IMR-90 (cell line): ENCODE measurements at regions not wholly inside any gene's neighbourhood (a gene's known extent, or its start where the extent isn't known, plus 50 kb on each side); places are given as distances from the start of the nearest gene placed in this dataset.

ENCODE experiments used
- ATAC-seq: fragments of 200-7000 bp; cut with Tn5 transposase; 2 replicates; pipeline ENCODE4 v1.9.1; 2020; ENCODE audit warnings: low read depth, mild to moderate bottlenecking, moderate library complexity
- BruUV-seq: library from RNA; stranded (reverse); fragments of 400-500 nt; replicated peaks from 2 replicates; lab custom pipeline; 2021; lab: Mats Ljungman, UMichigan
- CTCF ChIA-PET: fragments of 300-600 bp; formaldehyde crosslinking; extraction: SDS; loops from one replicate; lab custom pipeline; 2021; ENCODE audit warnings: antibody characterized with exemption; lab: Yijun Ruan, JAX
- POLR2A ChIA-PET: fragments of 300-600 bp; sonication (Branson Sonifier 250); formaldehyde crosslinking; loops from one replicate; lab custom pipeline; 2022; ENCODE audit warnings: antibody characterized with exemption; ENCODE audit not compliant: unreplicated experiment; lab: Charles Lee
- DNase-seq: peaks from one replicate; pipeline ENCODE4 v3.0.0; 2013
- H2AFZ ChIP-seq: replicated peaks from 2 replicates; pipeline ENCODE3; 2013; ENCODE audit warnings: low read length, mild to moderate bottlenecking; ENCODE audit not compliant: poor library complexity
- H2AK5ac ChIP-seq: 2 replicates; pipeline ENCODE4 v1.6.1; 2013; ENCODE audit warnings: low read depth, low read length, inconsistent platforms
- H2AK9ac ChIP-seq: replicated peaks from 2 replicates; pipeline ENCODE3; 2013; ENCODE audit warnings: mild to moderate bottlenecking, low read depth, low read length, moderate library complexity; ENCODE audit not compliant: poor library complexity
- H2BK120ac ChIP-seq: 2 replicates; pipeline ENCODE4 v1.6.1; 2013; ENCODE audit warnings: low read depth, low read length, inconsistent platforms
- H2BK15ac ChIP-seq: 3 replicates; pipeline ENCODE4 v1.6.1; 2013; ENCODE audit warnings: low read depth, low read length, inconsistent platforms
- H2BK20ac ChIP-seq: 2 replicates; pipeline ENCODE4 v1.6.1; 2013; ENCODE audit warnings: low read depth, mild to moderate bottlenecking, inconsistent platforms, low read length, moderate library complexity
- H2BK5ac ChIP-seq: 2 replicates; pipeline ENCODE4 v1.6.1; 2013; ENCODE audit warnings: mild to moderate bottlenecking, low read depth, low read length, inconsistent platforms; ENCODE audit not compliant: poor library complexity, severe bottlenecking
- H3K14ac ChIP-seq: replicated peaks from 2 replicates; pipeline ENCODE4 v1.6.1; 2013; ENCODE audit warnings: low read depth, low read length, inconsistent platforms
- H3K18ac ChIP-seq: 2 replicates; pipeline ENCODE4 v1.6.1; 2013; ENCODE audit warnings: low read depth, low read length, control low read depth
- H3K23ac ChIP-seq: 2 replicates; pipeline ENCODE4 v1.6.1; 2013; ENCODE audit warnings: low read depth, low read length, inconsistent platforms
- H3K27ac ChIP-seq: 2 replicates; pipeline ENCODE4 v1.5.1; 2013; ENCODE audit warnings: mild to moderate bottlenecking, control low read depth, low read length; ENCODE audit not compliant: insufficient read depth
- H3K27me3 ChIP-seq: 2 replicates; pipeline ENCODE4 v1.6.1; 2013; ENCODE audit warnings: low read length; ENCODE audit not compliant: control insufficient read depth, insufficient read depth
- H3K36me3 ChIP-seq: 2 replicates; pipeline ENCODE4 v1.6.1; 2013; ENCODE audit warnings: low read length, mixed read lengths; ENCODE audit not compliant: control insufficient read depth, insufficient read depth
- H3K4ac ChIP-seq: 2 replicates; pipeline ENCODE4 v1.6.1; 2013; ENCODE audit warnings: low read depth, low read length, inconsistent platforms
- H3K4me1 ChIP-seq: 2 replicates; pipeline ENCODE4 v1.6.1; 2013; ENCODE audit warnings: low read length, mixed read lengths; ENCODE audit not compliant: control insufficient read depth, insufficient read depth
- H3K4me2 ChIP-seq: 2 replicates; pipeline ENCODE4 v1.6.1; 2013; ENCODE audit warnings: low read depth, mild to moderate bottlenecking, control low read depth, low read length, moderate library complexity
- H3K4me3 ChIP-seq: 2 replicates; pipeline ENCODE4 v1.5.1; 2013; ENCODE audit warnings: low read depth, mild to moderate bottlenecking, control low read depth, low read length, moderate library complexity; ENCODE audit not compliant: insufficient read depth
- H3K56ac ChIP-seq: 2 replicates; pipeline ENCODE4 v1.6.1; 2013; ENCODE audit warnings: low read length, inconsistent platforms; ENCODE audit not compliant: insufficient read depth; ENCODE audit errors: extremely low read depth
- H3K79me1 ChIP-seq, 2 experiments: 2 replicates each; pipeline ENCODE4 v1.6.1; 2013; ENCODE audit warnings: low read length in 2 of 2, inconsistent platforms in 1 of 2, low read depth in 1 of 2
- H3K9ac ChIP-seq: 2 replicates; pipeline ENCODE4 v1.6.1; 2013; ENCODE audit warnings: low read depth, low read length, control low read depth
- H3K9me1 ChIP-seq: 2 replicates; pipeline ENCODE4 v1.6.1; 2013; ENCODE audit warnings: low read length, inconsistent platforms; ENCODE audit not compliant: insufficient read depth
- H3K9me3 ChIP-seq: 2 replicates; pipeline ENCODE4 v1.6.1; 2013; ENCODE audit warnings: low read length; ENCODE audit not compliant: control insufficient read depth, insufficient read depth
- H4K20me1 ChIP-seq: 2 replicates; pipeline ENCODE4 v1.6.1; 2013; ENCODE audit warnings: low read length, inconsistent platforms; ENCODE audit not compliant: insufficient read depth
- H4K5ac ChIP-seq: 2 replicates; pipeline ENCODE4 v1.6.1; 2013; ENCODE audit warnings: mild to moderate bottlenecking, low read depth, low read length, control low read depth
- H4K8ac ChIP-seq, 2 experiments: 2 replicates each; pipeline ENCODE4 v1.6.1; 2013; ENCODE audit warnings: low read depth in 2 of 2, low read length in 2 of 2, control low read depth in 1 of 2, inconsistent platforms in 1 of 2
- H4K91ac ChIP-seq: 2 replicates; pipeline ENCODE4 v1.6.1; 2013; ENCODE audit warnings: low read depth, low read length, inconsistent platforms; ENCODE audit not compliant: insufficient read depth
- BHLHE40 ChIP-seq: fragments of 150-350 bp; IDR thresholded peaks from 2 replicates; pipeline ENCODE4 v1.6.1; 2016; ENCODE audit warnings: mild to moderate bottlenecking, low read depth, low read length
- CEBPB ChIP-seq: IDR thresholded peaks from 2 replicates; pipeline ENCODE4 v1.6.1; 2012; ENCODE audit warnings: low read depth, low read length, improper control_type of control experiment
- FOS ChIP-seq: fragments of 150-350 bp; IDR thresholded peaks from 2 replicates; pipeline ENCODE4 v1.6.1; 2016; ENCODE audit warnings: low read depth, low read length
- MAFK ChIP-seq: IDR thresholded peaks from 2 replicates; pipeline ENCODE4 v1.6.1; 2012; ENCODE audit warnings: low read depth, low read length, improper control_type of control experiment
- MAZ ChIP-seq: IDR thresholded peaks from 2 replicates; pipeline ENCODE4 v1.6.1; 2012; ENCODE audit warnings: low read depth, mild to moderate bottlenecking, low read length, improper control_type of control experiment, moderate library complexity, borderline replicate concordance
- MXI1 ChIP-seq: IDR thresholded peaks from 2 replicates; pipeline ENCODE4 v1.6.1; 2012; ENCODE audit warnings: low read depth, mild to moderate bottlenecking, low read length, moderate library complexity, borderline replicate concordance
- NFE2L2 ChIP-seq: fragments of 150-350 bp; IDR thresholded peaks from 2 replicates; pipeline ENCODE4 v1.6.1; 2016; ENCODE audit warnings: low read depth, mild to moderate bottlenecking, low read length
- POLR2A ChIP-seq: IDR thresholded peaks from 2 replicates; pipeline ENCODE4 v1.6.1; 2012; ENCODE audit warnings: mild to moderate bottlenecking, low read depth, low read length
- RAD21 ChIP-seq: IDR thresholded peaks from 2 replicates; pipeline ENCODE4 v1.6.1; 2012; ENCODE audit warnings: low read length, improper control_type of control experiment
- RCOR1 ChIP-seq: IDR thresholded peaks from 2 replicates; pipeline ENCODE4 v1.6.1; 2012; ENCODE audit warnings: mild to moderate bottlenecking, low read length, improper control_type of control experiment; ENCODE audit not compliant: insufficient replicate concordance
- WGBS, 2 experiments: methylation state at CpG; one replicate each; pipeline versions ENCODE4 v1.1.5 to v1.1.7; 2013; ENCODE audit warnings: missing lambda C conversion rate in 2 of 2; ENCODE audit not compliant: insufficient read length in 1 of 2; ENCODE audit errors: extremely low coverage in 2 of 2; 5-methylcytosine and 5-hydroxymethylcytosine counted together
- dilution Hi-C: fragments of 300-500 bp; cut with HindIII; formaldehyde crosslinking; loops from one replicate; pipeline ENCODE4 v1.14.3; 2018; ENCODE audit warnings: low sequenced_read_pairs; ENCODE audit not compliant: unreplicated experiment
- in situ Hi-C: fragments of 300-500 bp; cut with MboI; formaldehyde crosslinking; loops from 3 replicates; pipeline ENCODE4 v1.14.3; 2019; ENCODE audit warnings: low sequenced_read_pairs, inconsistent platforms, mixed read lengths
- intact Hi-C: fragments of 100-400 bp; cut with micrococcal nuclease; formaldehyde crosslinking; loops from 2 replicates; pipeline ENCODE4 v1.10.0; 2022
- TF ChIP-seq, protein P1 (sequence below): fragments of 150-350 bp; IDR thresholded peaks from 2 replicates; pipeline ENCODE4 v1.6.1; 2017; ENCODE audit warnings: mild to moderate bottlenecking, antibody characterized with exemption, low read length, low read depth
- TF ChIP-seq, protein P2 (sequence below): fragments of 150-350 bp; IDR thresholded peaks from 2 replicates; pipeline ENCODE4 v1.6.1; 2016; ENCODE audit warnings: low read depth, mild to moderate bottlenecking, low read length, moderate library complexity, borderline replicate concordance

DNA sequence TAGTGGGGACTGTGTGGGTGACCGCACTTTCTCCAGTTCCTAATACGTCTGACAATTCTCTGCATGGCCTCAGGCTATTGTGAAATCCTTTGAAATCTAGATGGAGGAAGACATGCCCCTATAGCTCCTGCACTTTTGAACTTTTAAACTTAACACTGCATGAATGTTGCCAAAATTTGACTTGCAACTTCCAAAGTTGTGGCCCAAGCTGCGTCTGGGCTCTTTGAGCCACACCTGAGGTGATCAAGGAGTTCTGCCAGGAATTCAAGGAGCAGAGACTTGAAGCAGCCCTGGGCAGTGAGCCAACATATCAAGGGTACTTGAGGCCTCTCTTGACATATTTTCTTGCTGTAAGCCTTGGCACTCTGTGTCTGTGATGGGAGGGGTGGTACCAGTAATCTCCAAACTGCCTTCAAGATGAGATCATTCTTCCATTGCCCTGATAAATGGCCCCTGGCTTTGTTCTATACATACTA lies 1336.1 kb upstream of the CDH9 start:
- no CpG with 5 or more reads among the region's 3 CpGs for WGBS, 2 experiments
- in situ Hi-C loops = no loop called here
- intact Hi-C loops = no loop called here

More for the DNA sequence above, 1336.1 kb upstream of the CDH9 start:
- Histone ChIP-seq H4K8ac (no peak overlapping the region), H4K5ac (no peak overlapping the region), H2AK9ac (no peak overlapping the region), H4K20me1 (no peaks in the 10 kb centered on the region), H3K4me1 (no peaks in the 10 kb centered on the region), H3K9me1 (no peaks in the 10 kb centered on the region), H2BK15ac (no peak overlapping the region), H3K23ac (no peak overlapping the region), H3K9ac (no peak overlapping the region), H3K36me3 (no peaks in the 10 kb centered on the region), H3K79me1 (no peaks in the 10 kb centered on the region), H3K56ac (no peak overlapping the region), H3K27me3 (no peaks in the 10 kb centered on the region), H3K4me2 (no peak overlapping the region), H3K14ac (no peak overlapping the region), H3K4me3 (no peak overlapping the region), H3K9me3 (no peaks in the 10 kb centered on the region; the same call in 1 of the 2 replicates), H2BK5ac (no peak overlapping the region), H3K4ac (no peak overlapping the region), H4K91ac (no peak overlapping the region), H2AK5ac (no peak overlapping the region), H3K27ac (no peak overlapping the region), H3K18ac (no peak overlapping the region), H2BK120ac (no peak overlapping the region), H2AFZ (no peak overlapping the region), H2BK20ac (no peak overlapping the region)
- dilution Hi-C loops = no loop called here
- DNase-seq = no peak
- no peak for ATAC-seq
- ChIA-PET POLR2A (no interaction called here), CTCF (no interaction called here)
- no TSS peak for BruUV-seq
- TF ChIP-seq MAFK = no peak
- TF ChIP-seq MXI1 = no peak
- TF ChIP-seq NFE2L2 = no peak
- TF ChIP-seq MAZ = no peak
- TF ChIP-seq, protein P1, sequence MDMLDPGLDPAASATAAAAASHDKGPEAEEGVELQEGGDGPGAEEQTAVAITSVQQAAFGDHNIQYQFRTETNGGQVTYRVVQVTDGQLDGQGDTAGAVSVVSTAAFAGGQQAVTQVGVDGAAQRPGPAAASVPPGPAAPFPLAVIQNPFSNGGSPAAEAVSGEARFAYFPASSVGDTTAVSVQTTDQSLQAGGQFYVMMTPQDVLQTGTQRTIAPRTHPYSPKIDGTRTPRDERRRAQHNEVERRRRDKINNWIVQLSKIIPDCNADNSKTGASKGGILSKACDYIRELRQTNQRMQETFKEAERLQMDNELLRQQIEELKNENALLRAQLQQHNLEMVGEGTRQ = no peak
- TF ChIP-seq, protein P2, sequence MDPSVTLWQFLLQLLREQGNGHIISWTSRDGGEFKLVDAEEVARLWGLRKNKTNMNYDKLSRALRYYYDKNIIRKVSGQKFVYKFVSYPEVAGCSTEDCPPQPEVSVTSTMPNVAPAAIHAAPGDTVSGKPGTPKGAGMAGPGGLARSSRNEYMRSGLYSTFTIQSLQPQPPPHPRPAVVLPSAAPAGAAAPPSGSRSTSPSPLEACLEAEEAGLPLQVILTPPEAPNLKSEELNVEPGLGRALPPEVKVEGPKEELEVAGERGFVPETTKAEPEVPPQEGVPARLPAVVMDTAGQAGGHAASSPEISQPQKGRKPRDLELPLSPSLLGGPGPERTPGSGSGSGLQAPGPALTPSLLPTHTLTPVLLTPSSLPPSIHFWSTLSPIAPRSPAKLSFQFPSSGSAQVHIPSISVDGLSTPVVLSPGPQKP = no peak
- no peak for TF ChIP-seq POLR2A
- no peak for TF ChIP-seq CEBPB
- no peak for TF ChIP-seq FOS
- no peak for TF ChIP-seq RAD21
- no peak for TF ChIP-seq BHLHE40
- no peak for TF ChIP-seq RCOR1
